DMS53 treated with DMSO at 0.1 percent for 48 hours (cell line): ENCODE measurements at regions not wholly inside any gene's neighbourhood (a gene's known extent, or its start where the extent isn't known, plus 50 kb on each side); places are given as distances from the start of the nearest gene placed in this dataset.
"Not testable (repeated sequence)": the region's sequence is repeated elsewhere in the genome, so short reads cannot be mapped to it uniquely, and the experiment has no call there.

Experiments
- DNase-seq: peaks from one replicate; lab custom pipeline; 2025; ENCODE audit not compliant: unreplicated experiment; lab: John Stamatoyannopoulos, UW

- no peak for DNase-seq
Measured at GRCh38 chr7:153070141-153070540, 310.6 kb downstream of the ACTR3B start.

- DNase-seq = no peak
Measured at GRCh38 chr7:153072806-153073205, 313.3 kb downstream of the ACTR3B start.

- not testable (repeated sequence) for DNase-seq
Measured at GRCh38 chr7:153076289-153076688, 316.7 kb downstream of the ACTR3B start.

GRCh38 chr7:153081496-153081895 is 321.9 kb downstream of the ACTR3B start:
- no peak for DNase-seq

- no peak for DNase-seq
Measured at GRCh38 chr7:153084278-153084677, 324.7 kb downstream of the ACTR3B start.

GRCh38 chr7:153087498-153087897 is 327.9 kb downstream of the ACTR3B start:
- no peak for DNase-seq

- DNase-seq = no peak
Measured at GRCh38 chr7:153088601-153089000, 329.0 kb downstream of the ACTR3B start.

GRCh38 chr7:153090209-153090608 is 330.7 kb downstream of the ACTR3B start:
- DNase-seq = no peak

- no peak for DNase-seq
Measured at GRCh38 chr7:153090764-153091163, 331.2 kb downstream of the ACTR3B start.

- no peak for DNase-seq
Measured at GRCh38 chr7:153091477-153091876, 331.9 kb downstream of the ACTR3B start.

- DNase-seq = no peak
Measured at GRCh38 chr7:153097511-153098201, 338.1 kb downstream of the ACTR3B start.

GRCh38 chr7:153099235-153099634 is 339.7 kb downstream of the ACTR3B start:
- DNase-seq = no peak

- DNase-seq = no peak
Measured at GRCh38 chr7:153100691-153101237, 341.2 kb downstream of the ACTR3B start.

GRCh38 chr7:153103202-153103601 is 343.6 kb downstream of the ACTR3B start:
- DNase-seq = no peak

GRCh38 chr7:153107826-153108225 is 348.3 kb downstream of the ACTR3B start:
- DNase-seq = no peak

- DNase-seq = no peak
Measured at GRCh38 chr7:153109566-153109965, 350.0 kb downstream of the ACTR3B start.

- no peak for DNase-seq
Measured at GRCh38 chr7:153110606-153111005, 351.1 kb downstream of the ACTR3B start.

GRCh38 chr7:153122255-153122654 is 362.7 kb downstream of the ACTR3B start:
- not testable (repeated sequence) for DNase-seq

GRCh38 chr7:153130052-153130451 is 370.5 kb downstream of the ACTR3B start:
- DNase-seq = no peak

GRCh38 chr7:153151766-153152165 is 392.2 kb downstream of the ACTR3B start:
- DNase-seq = no peak

GRCh38 chr7:153152801-153153422 is 393.4 kb downstream of the ACTR3B start:
- DNase-seq = no peak

- DNase-seq = no peak
Measured at GRCh38 chr7:153158149-153158548, 398.6 kb downstream of the ACTR3B start.
